DOHH2 (cell line): ENCODE measurements at regions not wholly inside any gene's neighbourhood (a gene's known extent, or its start where the extent isn't known, plus 50 kb on each side); places are given as distances from the start of the nearest gene placed in this dataset.

Source experiments
- H3F3A ChIP-seq: fragments of 200-600 bp; sonication (generic), shearing (Covaris generic); 2 replicates; pipeline ENCODE4 v1.6.0; 2016; ENCODE audit warnings: antibody characterized with exemption, mild to moderate bottlenecking; ENCODE audit not compliant: control insufficient read depth, insufficient read depth
- H3K27ac ChIP-seq: fragments of 200-600 bp; sonication (generic); 2 replicates; pipeline ENCODE4 v1.5.1; 2014; ENCODE audit warnings: low read depth, mild to moderate bottlenecking, low read length, moderate library complexity
- H3K27me3 ChIP-seq: fragments of 200-600 bp; sonication (generic); 2 replicates; pipeline ENCODE4 v1.6.1; 2014; ENCODE audit warnings: mild to moderate bottlenecking, low read length, mixed read lengths; ENCODE audit not compliant: control insufficient read depth
- H3K36me3 ChIP-seq: fragments of 200-600 bp; sonication (generic); 2 replicates; pipeline ENCODE4 v1.6.1; 2014; ENCODE audit warnings: mild to moderate bottlenecking, low read length, moderate library complexity, mixed read lengths; ENCODE audit not compliant: control insufficient read depth
- H3K4me1 ChIP-seq: fragments of 200-600 bp; sonication (generic); 2 replicates; pipeline ENCODE4 v1.6.1; 2014; ENCODE audit warnings: mild to moderate bottlenecking, low read length, mixed read lengths; ENCODE audit not compliant: control insufficient read depth
- H3K4me2 ChIP-seq: fragments of 200-600 bp; sonication (generic); 2 replicates; pipeline ENCODE4 v1.6.0; 2014; ENCODE audit warnings: mild to moderate bottlenecking, low read length, moderate library complexity
- H3K4me3 ChIP-seq: fragments of 200-600 bp; sonication (generic); 2 replicates; pipeline ENCODE4 v1.5.1; 2014; ENCODE audit warnings: mild to moderate bottlenecking, low read length, mixed read lengths
- H3K79me2 ChIP-seq: fragments of 200-600 bp; sonication (generic); 2 replicates; pipeline ENCODE4 v1.6.1; 2014; ENCODE audit warnings: mild to moderate bottlenecking, low read length, mixed read lengths; ENCODE audit not compliant: control insufficient read depth
- H3K9me2 ChIP-seq: fragments of 200-600 bp; sonication (generic); replicated peaks from 2 replicates; pipeline ENCODE4 v1.6.1; 2014; ENCODE audit warnings: mild to moderate bottlenecking, low read length, mixed read lengths; ENCODE audit not compliant: control insufficient read depth
- H3K9me3 ChIP-seq: fragments of 200-600 bp; sonication (generic); 2 replicates; pipeline ENCODE4 v1.6.1; 2014; ENCODE audit warnings: antibody characterized with exemption, low read length, mixed read lengths; ENCODE audit not compliant: control insufficient read depth, insufficient read depth
- H4K20me1 ChIP-seq: fragments of 200-600 bp; sonication (generic); 2 replicates; pipeline ENCODE4 v1.6.0; 2014; ENCODE audit warnings: low read depth, mild to moderate bottlenecking, antibody characterized with exemption, low read length, moderate library complexity; ENCODE audit not compliant: control insufficient read depth, insufficient read depth
- CTCF ChIP-seq: fragments of 200-600 bp; sonication (generic); IDR thresholded peaks from one replicate; pipeline ENCODE4 v1.5.1; 2014; ENCODE audit warnings: antibody characterized with exemption, mild to moderate bottlenecking, low read depth, low read length; ENCODE audit not compliant: poor library complexity, severe bottlenecking
- EZH2phosphoT487 ChIP-seq: fragments of 200-600 bp; sonication (generic); IDR thresholded peaks from 2 replicates; pipeline ENCODE4 v1.6.1; 2017; ENCODE audit warnings: borderline replicate concordance, mild to moderate bottlenecking, antibody characterized with exemption, low read length, moderate library complexity, mixed read lengths

GRCh38 chr3:103006526-103007183 lies 571.8 kb downstream of the ZPLD1 start:
- no peaks in the 10 kb centered on the region for H3K9me3 ChIP-seq
- H3K36me3 ChIP-seq = no peaks in the 10 kb centered on the region
- H3K9me2 ChIP-seq = no peaks in the 10 kb centered on the region
- TF ChIP-seq CTCF (no peak), EZH2phosphoT487 (no peak)
- H3F3A ChIP-seq = no peaks in the 10 kb centered on the region
- H3K4me2 ChIP-seq = no peak overlapping the region
- H3K27me3 ChIP-seq = no peaks in the 10 kb centered on the region
- no peak overlapping the region for H3K4me3 ChIP-seq
- H3K79me2 ChIP-seq = no peaks in the 10 kb centered on the region
- H3K27ac ChIP-seq = no peak overlapping the region
- H4K20me1 ChIP-seq = no peaks in the 10 kb centered on the region
- no peaks in the 10 kb centered on the region for H3K4me1 ChIP-seq

GRCh38 chr3:103009609-103010008 lies 574.8 kb downstream of the ZPLD1 start:
- no peak overlapping the region for H3K4me2 ChIP-seq
- H3K27ac ChIP-seq = no peak overlapping the region
- no peaks in the 10 kb centered on the region for H3F3A ChIP-seq
- H3K4me3 ChIP-seq = no peak overlapping the region
- TF ChIP-seq EZH2phosphoT487 (no peak), CTCF (no peak)
- H3K27me3 ChIP-seq = no peaks in the 10 kb centered on the region
- no peaks in the 10 kb centered on the region for H3K79me2 ChIP-seq
- no peaks in the 10 kb centered on the region for H3K9me3 ChIP-seq
- no peaks in the 10 kb centered on the region for H3K36me3 ChIP-seq
- no peaks in the 10 kb centered on the region for H4K20me1 ChIP-seq
- H3K9me2 ChIP-seq = no peaks in the 10 kb centered on the region
- H3K4me1 ChIP-seq = no peaks in the 10 kb centered on the region

GRCh38 chr3:103025880-103026279 lies 591.1 kb downstream of the ZPLD1 start:
- no peaks in the 10 kb centered on the region for H3K9me3 ChIP-seq
- H3F3A ChIP-seq = no peaks in the 10 kb centered on the region
- H3K4me1 ChIP-seq = no peaks in the 10 kb centered on the region
- H3K4me3 ChIP-seq = no peak overlapping the region
- no peaks in the 10 kb centered on the region for H3K79me2 ChIP-seq
- H3K27ac ChIP-seq = no peak overlapping the region
- H4K20me1 ChIP-seq = no peaks in the 10 kb centered on the region
- TF ChIP-seq CTCF = no peak
- no peak for TF ChIP-seq EZH2phosphoT487
- H3K9me2 ChIP-seq = no peaks in the 10 kb centered on the region
- no peak overlapping the region for H3K4me2 ChIP-seq
- H3K27me3 ChIP-seq = no peaks in the 10 kb centered on the region
- no peaks in the 10 kb centered on the region for H3K36me3 ChIP-seq

GRCh38 chr3:103033841-103034240 lies 599.0 kb downstream of the ZPLD1 start:
- TF ChIP-seq EZH2phosphoT487 = no peak
- TF ChIP-seq CTCF = no peak
- H3K27me3 ChIP-seq = no peaks in the 10 kb centered on the region
- no peaks in the 10 kb centered on the region for H3K36me3 ChIP-seq
- H3K4me3 ChIP-seq = no peak overlapping the region
- no peaks in the 10 kb centered on the region for H3K9me3 ChIP-seq
- H4K20me1 ChIP-seq = no peaks in the 10 kb centered on the region
- no peaks in the 10 kb centered on the region for H3K9me2 ChIP-seq
- no peak overlapping the region for H3K4me2 ChIP-seq
- H3K4me1 ChIP-seq = no peaks in the 10 kb centered on the region
- no peaks in the 10 kb centered on the region for H3F3A ChIP-seq
- no peaks in the 10 kb centered on the region for H3K79me2 ChIP-seq
- H3K27ac ChIP-seq = no peak overlapping the region
